ENCODE measurements at regions not wholly inside any gene's neighbourhood (a gene's known extent, or its start where the extent isn't known, plus 50 kb on each side); places are given as distances from the start of the nearest gene placed in this dataset.

DNA sequence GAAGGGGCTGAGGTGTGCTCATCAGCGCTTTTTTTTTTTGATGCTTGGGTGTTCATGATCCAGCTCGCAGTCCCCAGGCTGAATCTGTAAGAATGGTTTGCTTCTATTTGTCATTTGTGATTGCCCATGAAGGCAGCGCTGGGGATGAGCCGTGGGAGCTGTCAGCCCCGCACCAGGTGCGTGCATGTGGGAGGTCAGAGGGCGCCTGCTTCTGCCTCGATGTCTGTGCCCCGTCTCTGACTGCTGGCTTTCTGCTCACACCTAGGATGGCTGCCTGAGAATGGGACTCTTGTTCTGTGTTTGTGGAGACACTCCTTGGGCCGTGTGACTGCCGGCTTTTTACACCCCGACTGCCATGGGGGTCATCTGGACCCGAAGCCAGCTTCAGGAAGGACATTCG lies 141.2 kb upstream of the RTL1 start:
- H3K27ac ChIP-seq, result no peak overlapping the region
- TF ChIP-seq, protein P1, sequence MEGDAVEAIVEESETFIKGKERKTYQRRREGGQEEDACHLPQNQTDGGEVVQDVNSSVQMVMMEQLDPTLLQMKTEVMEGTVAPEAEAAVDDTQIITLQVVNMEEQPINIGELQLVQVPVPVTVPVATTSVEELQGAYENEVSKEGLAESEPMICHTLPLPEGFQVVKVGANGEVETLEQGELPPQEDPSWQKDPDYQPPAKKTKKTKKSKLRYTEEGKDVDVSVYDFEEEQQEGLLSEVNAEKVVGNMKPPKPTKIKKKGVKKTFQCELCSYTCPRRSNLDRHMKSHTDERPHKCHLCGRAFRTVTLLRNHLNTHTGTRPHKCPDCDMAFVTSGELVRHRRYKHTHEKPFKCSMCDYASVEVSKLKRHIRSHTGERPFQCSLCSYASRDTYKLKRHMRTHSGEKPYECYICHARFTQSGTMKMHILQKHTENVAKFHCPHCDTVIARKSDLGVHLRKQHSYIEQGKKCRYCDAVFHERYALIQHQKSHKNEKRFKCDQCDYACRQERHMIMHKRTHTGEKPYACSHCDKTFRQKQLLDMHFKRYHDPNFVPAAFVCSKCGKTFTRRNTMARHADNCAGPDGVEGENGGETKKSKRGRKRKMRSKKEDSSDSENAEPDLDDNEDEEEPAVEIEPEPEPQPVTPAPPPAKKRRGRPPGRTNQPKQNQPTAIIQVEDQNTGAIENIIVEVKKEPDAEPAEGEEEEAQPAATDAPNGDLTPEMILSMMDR (conservative IDR thresholded peaks at IDR 0.05), result no peak
- no peak for TF ChIP-seq ZFX (IDR thresholded peaks at IDR 0.05)

DNA sequence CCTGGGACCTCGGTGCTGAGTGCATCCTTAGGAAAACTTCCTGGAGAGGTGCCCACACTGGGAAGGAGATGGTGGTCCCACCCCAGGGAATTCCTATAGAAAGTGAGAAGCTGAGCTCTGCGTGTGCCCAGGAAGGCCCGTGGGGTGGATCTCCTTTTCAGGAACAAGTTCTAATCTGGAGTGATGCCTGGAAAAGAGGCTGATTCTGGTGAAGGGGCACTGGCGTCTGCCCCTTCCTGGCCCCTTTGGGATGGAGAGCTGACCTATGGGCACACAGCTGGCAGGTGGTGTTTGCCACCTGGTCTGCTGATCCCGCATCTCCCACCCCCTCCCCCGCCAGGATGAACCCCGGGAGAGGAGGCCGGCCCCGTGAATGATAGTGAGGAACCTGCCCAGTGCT lies 142.0 kb upstream of the RTL1 start:
- no peak overlapping the region for H3K27ac ChIP-seq
- TF ChIP-seq ZFX (IDR thresholded peaks at IDR 0.05), result no peak
- TF ChIP-seq, protein P1 (conservative IDR thresholded peaks at IDR 0.05), result no peak

DNA sequence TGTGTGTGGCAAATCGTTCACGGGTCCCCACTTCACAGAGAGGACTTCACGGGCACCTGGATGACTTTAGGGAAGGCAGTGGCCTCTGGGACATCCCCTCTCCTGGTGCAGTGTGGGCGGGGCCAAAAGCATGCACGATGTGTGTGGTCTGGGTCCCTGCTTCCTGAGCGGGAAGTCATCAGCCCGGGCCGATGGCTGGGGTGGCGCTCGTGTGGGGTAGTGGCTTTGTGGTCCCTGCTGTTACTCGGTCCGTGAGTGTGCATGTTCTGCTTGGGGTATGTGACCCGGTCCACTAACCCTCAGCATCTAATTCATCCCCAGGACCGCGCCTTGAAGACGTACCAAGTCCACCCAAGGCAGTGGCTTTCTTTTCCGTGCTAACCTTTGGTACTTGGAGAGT lies 142.5 kb upstream of the RTL1 start:
- TF ChIP-seq, protein P1 (conservative IDR thresholded peaks at IDR 0.05), result no peak
- TF ChIP-seq ZFX (IDR thresholded peaks at IDR 0.05), result no peak

DNA sequence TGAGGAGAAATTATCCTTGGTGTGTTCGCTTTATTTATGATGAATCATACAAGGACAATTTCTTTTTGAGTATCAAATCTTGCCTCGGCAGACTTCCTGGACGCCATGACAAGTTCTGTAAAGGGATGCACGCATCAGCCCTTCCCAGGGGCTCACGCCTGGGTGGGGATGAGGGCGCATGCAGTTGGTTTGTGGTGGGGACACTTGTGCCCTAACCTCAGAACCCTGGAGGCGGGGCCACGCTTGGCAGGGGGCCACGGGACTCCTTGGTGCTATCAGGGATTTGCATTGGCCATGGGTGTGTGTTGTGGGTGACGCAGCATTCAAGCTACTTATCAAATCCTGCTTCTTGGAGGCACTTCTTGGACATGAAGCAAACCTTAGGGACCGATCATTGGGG lies 143.8 kb upstream of the RTL1 start:
- TF ChIP-seq, protein P1 (conservative IDR thresholded peaks at IDR 0.05), result no peak
- TF ChIP-seq ZFX (IDR thresholded peaks at IDR 0.05), result no peak
- no peak overlapping the region for H3K27ac ChIP-seq

More for the DNA sequence above, 142.5 kb upstream of the RTL1 start:
- H3K27ac ChIP-seq, result no peak overlapping the region

DNA sequence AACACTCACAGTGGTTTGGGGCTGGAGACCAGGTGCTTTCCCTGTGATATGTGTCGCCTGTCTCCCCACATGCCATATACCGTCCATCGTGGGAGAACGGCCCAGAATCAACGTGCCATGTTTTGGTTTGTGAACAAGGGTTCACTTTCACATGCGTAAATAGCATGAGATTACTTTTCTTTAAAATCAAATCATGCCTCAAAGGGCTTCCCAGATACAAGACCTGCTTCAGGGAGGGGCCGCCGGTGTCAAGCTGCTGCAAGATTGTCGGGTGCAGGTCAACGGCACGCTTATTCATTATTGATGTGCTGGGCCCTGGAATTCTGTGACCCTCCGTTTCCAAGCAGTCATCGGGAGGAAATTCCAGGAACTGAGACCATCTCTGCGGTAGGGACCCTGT lies 145.2 kb upstream of the RTL1 start:
- TF ChIP-seq, protein P1 (conservative IDR thresholded peaks at IDR 0.05), result no peak
- TF ChIP-seq ZFX (IDR thresholded peaks at IDR 0.05), result no peak
- no peak overlapping the region for H3K27ac ChIP-seq

DNA sequence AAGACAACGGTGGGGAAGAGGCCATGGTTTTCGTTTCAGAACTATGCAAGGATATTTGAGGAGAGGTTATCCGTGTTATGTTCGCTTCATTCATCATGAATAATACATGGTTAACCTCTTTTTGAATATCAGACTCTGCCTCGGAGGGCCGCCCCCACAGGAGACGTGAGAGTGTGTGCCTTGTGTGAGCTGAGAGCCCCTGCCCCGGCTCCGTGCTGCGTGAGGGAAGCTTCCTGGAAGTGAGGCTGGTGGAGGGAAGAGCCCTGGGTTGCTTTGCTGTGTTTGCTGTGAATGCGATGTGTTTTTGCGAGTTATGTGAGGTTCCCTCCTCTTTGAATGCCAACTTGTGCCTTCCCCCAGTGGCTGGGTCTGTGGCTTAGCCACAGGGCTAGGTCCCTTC lies 146.0 kb upstream of the RTL1 start:
- H3K27ac ChIP-seq, result no peak overlapping the region
- TF ChIP-seq, protein P1 (conservative IDR thresholded peaks at IDR 0.05), result no peak
- TF ChIP-seq ZFX (IDR thresholded peaks at IDR 0.05), result no peak

DNA sequence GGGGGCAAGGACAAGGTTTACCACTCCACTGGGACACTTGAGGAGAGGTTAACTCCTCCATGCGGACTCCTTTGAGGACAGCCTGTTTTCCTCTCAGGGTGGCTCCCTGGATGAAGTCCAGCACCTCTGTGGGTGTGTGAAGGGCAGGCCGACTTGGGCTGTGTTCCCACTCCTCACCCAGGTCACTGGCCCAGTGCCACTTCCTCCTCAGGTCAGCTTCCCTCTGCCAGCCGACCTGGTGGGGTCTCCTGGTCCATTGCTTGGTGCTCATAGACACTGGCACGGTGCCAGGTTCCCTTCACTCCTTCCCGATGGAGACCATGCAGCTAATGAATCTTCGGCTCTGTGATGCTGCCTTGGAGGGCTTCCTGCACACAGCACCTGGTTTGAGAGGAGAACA lies 146.4 kb upstream of the RTL1 start:
- TF ChIP-seq, protein P1 (conservative IDR thresholded peaks at IDR 0.05), result no peak
- no peak for TF ChIP-seq ZFX (IDR thresholded peaks at IDR 0.05)

More for the DNA sequence above, 146.4 kb upstream of the RTL1 start:
- no peak overlapping the region for H3K27ac ChIP-seq
